Stimulated activated CD8-positive, alpha-beta memory T cell treated with anti-CD3 and anti-CD28 coated beads, Interleukin-7, amount 100 ng/mL, for 24 hours (primary cell): ENCODE measurements at regions not wholly inside any gene's neighbourhood (a gene's known extent, or its start where the extent isn't known, plus 50 kb on each side); places are given as distances from the start of the nearest gene placed in this dataset.

Source experiments
- DNase-seq: peaks from one replicate; pipeline ENCODE4 v3.0.0-alpha.2; 2020; ENCODE audit warnings: low read depth

- no peak for DNase-seq
These were observed 261.1 kb upstream of the GATB start for GRCh38 chr4:152021788-152022438.

- no peak for DNase-seq
These were observed 259.3 kb upstream of the GATB start for GRCh38 chr4:152020073-152020472.

GRCh38 chr4:152016303-152016620, 255.5 kb upstream of the GATB start:
- no peak for DNase-seq

GRCh38 chr4:152015597-152016302, 254.9 kb upstream of the GATB start:
- DNase-seq = no peak

GRCh38 chr4:152014280-152014679, 253.5 kb upstream of the GATB start:
- DNase-seq = no peak

GRCh38 chr4:152011469-152011868, 250.7 kb upstream of the GATB start:
- no peak for DNase-seq

- no peak for DNase-seq
These were observed 249.9 kb upstream of the GATB start for GRCh38 chr4:152010710-152011079.

GRCh38 chr4:152009983-152010709, 249.3 kb upstream of the GATB start:
- DNase-seq = no peak

- DNase-seq = no peak
These were observed 248.3 kb upstream of the GATB start for GRCh38 chr4:152009031-152009670.

- DNase-seq = no peak
These were observed 246.3 kb upstream of the GATB start for GRCh38 chr4:152007111-152007510.

- DNase-seq = no peak
These were observed 244.0 kb upstream of the GATB start for GRCh38 chr4:152004801-152005200.

GRCh38 chr4:152000518-152000917, 239.7 kb upstream of the GATB start:
- DNase-seq = no peak

GRCh38 chr4:151998723-151999122, 237.9 kb upstream of the GATB start:
- DNase-seq = no peak

GRCh38 chr4:151997461-151997860, 236.7 kb upstream of the GATB start:
- DNase-seq = no peak

GRCh38 chr4:151994429-151994828, 233.6 kb upstream of the GATB start:
- no peak for DNase-seq

- DNase-seq = no peak
These were observed 232.7 kb upstream of the GATB start for GRCh38 chr4:151993521-151993920.

- no peak for DNase-seq
These were observed 231.7 kb upstream of the GATB start for GRCh38 chr4:151992332-151993154.

- DNase-seq = no peak
These were observed 231.0 kb upstream of the GATB start for GRCh38 chr4:151991884-151992167.

- no peak for DNase-seq
These were observed 230.4 kb upstream of the GATB start for GRCh38 chr4:151991001-151991883.

- no peak for DNase-seq
These were observed 229.4 kb upstream of the GATB start for GRCh38 chr4:151990201-151990600.

GRCh38 chr4:151988591-151988990, 227.8 kb upstream of the GATB start:
- no peak for DNase-seq
